M059J (cell line): ENCODE measurements at regions not wholly inside any gene's neighbourhood (a gene's known extent, or its start where the extent isn't known, plus 50 kb on each side); places are given as distances from the start of the nearest gene placed in this dataset.
"Not testable (repeated sequence)": the region's sequence is repeated elsewhere in the genome, so short reads cannot be mapped to it uniquely, and the experiment has no call there.

Experiments used
- DNase-seq: peaks from one replicate; pipeline ENCODE4 v3.0.0-alpha.2; 2012; ENCODE audit warnings: low read depth

DNA sequence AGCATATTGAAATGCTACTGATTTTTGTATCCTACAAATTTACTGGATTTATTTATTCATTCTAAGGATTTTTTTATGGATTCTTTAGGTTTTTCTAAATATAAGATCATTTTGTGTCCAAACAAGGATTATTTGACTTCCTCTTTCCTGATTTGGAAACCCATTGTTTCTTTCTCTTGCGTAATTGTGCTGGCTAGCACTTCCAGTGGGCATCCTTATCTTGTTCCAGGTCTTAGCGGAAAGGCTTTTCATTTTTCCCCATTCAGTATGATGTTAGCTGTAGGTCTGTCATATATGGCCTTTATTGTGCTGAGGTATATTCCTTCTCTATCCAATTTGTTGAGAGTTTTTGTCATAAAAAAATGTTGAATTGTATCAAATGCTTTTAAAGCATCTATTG is 57.2 kb upstream of the RHOJ start:
- DNase-seq = no peak

- peak; percentile 4 for DNase-seq
Observed at GRCh38 chr14:63134801-63135200, 69.4 kb upstream of the RHOJ start.

DNA sequence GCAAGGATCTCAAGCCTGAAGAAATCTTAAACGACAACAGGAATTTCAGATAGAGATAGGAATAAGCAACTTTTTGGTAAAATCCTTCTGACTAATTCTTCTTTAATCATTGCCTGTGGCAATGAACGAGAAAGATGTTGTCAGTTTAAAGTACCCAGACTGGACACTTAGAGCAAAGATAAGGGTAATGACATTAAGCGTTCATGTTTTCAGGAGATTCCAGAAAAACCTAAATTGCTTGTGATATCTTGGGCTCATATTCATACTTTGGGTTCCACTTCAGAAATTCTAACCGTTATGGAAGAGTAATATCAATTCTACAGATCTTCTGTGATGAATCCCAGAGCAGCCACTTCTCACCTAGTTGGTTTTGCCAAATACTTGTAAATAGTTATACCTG is 73.7 kb upstream of the RHOJ start:
- DNase-seq = no peak

- DNase-seq = not testable (repeated sequence)
Observed at GRCh38 chr14:63106487-63106886, 61.2 kb upstream of the KCNH5 start.

- DNase-seq = no peak
Observed at GRCh38 chr14:63100552-63100951, 55.3 kb upstream of the KCNH5 start.

GRCh38 chr14:63096186-63096585 is 50.9 kb upstream of the KCNH5 start:
- DNase-seq = no peak
